H1 (cell line): ENCODE measurements at regions not wholly inside any gene's neighbourhood (a gene's known extent, or its start where the extent isn't known, plus 50 kb on each side); places are given as distances from the start of the nearest gene placed in this dataset.

ENCODE experiments used
- CTCF ChIA-PET: fragments of 300-600 bp; sonication (Branson Sonifier 250); formaldehyde crosslinking; loops from one replicate; lab custom pipeline; 2021; ENCODE audit not compliant: partially characterized antibody; lab: Charles Lee
- POLR2A ChIA-PET: fragments of 300-600 bp; sonication (Branson Sonifier 250); formaldehyde crosslinking; loops from one replicate; lab custom pipeline; 2021; ENCODE audit warnings: inconsistent platforms; ENCODE audit not compliant: partially characterized antibody; lab: Charles Lee
- DNase-seq, 2 experiments: peaks; one replicate each; pipeline versions ENCODE4 v3.0.0 to v3.0.0-alpha.2; 2010 to 2022; ENCODE audit warnings: low spot score in 2 of 2, low read depth in 1 of 2, mixed read lengths in 1 of 2
- FAIRE-seq: peaks from 2 replicates; lab custom pipeline; 2011; peaks lifted over from hg19 to GRCh38; lab: Jason Lieb, UNC
- H2AFZ ChIP-seq: 2 replicates; pipeline ENCODE4 v1.8.1; 2012; ENCODE audit warnings: low read length, inconsistent platforms
- H2AK5ac ChIP-seq: 2 replicates; pipeline ENCODE4 v1.6.1; 2013; ENCODE audit warnings: low read depth, low read length
- H2BK120ac ChIP-seq: replicated peaks from 2 replicates; pipeline ENCODE3; 2013; ENCODE audit warnings: low read depth, low read length, inconsistent platforms
- H2BK12ac ChIP-seq: 2 replicates; pipeline ENCODE4 v1.6.1; 2013; ENCODE audit warnings: low read depth, low read length
- H2BK15ac ChIP-seq: 2 replicates; pipeline ENCODE4 v1.6.1; 2013; ENCODE audit warnings: low read length
- H2BK20ac ChIP-seq: 2 replicates; pipeline ENCODE4 v1.6.1; 2013; ENCODE audit warnings: low read length
- H2BK5ac ChIP-seq: 2 replicates; pipeline ENCODE4 v1.6.1; 2013; ENCODE audit warnings: low read depth, low read length
- H3K14ac ChIP-seq: 2 replicates; pipeline ENCODE4 v1.6.1; 2013; ENCODE audit warnings: inconsistent platforms; ENCODE audit not compliant: insufficient read length
- H3K18ac ChIP-seq: 2 replicates; pipeline ENCODE4 v1.6.1; 2013; ENCODE audit warnings: low read length; ENCODE audit errors: extremely low read depth
- H3K23ac ChIP-seq: 2 replicates; pipeline ENCODE4 v1.6.1; 2013; ENCODE audit warnings: inconsistent platforms; ENCODE audit not compliant: insufficient read length
- H3K23me2 ChIP-seq: 2 replicates; pipeline ENCODE4 v1.6.1; 2013; ENCODE audit warnings: low read depth, low read length
- H3K27ac ChIP-seq: 2 replicates; pipeline ENCODE4 v1.6.1; 2011; ENCODE audit warnings: low read depth, low read length, inconsistent platforms
- H3K27me3 ChIP-seq, 4 experiments: replicated peaks in 1 of 4; 1 replicate in 1 of 4; 2 replicates in 3 of 4; pipeline versions ENCODE4 v1.6.1 to v1.8.1; 2011 to 2013; ENCODE audit warnings: low read length in 3 of 4, mild to moderate bottlenecking in 3 of 4, inconsistent platforms in 2 of 4, mixed read lengths in 2 of 4, moderate library complexity in 1 of 4; ENCODE audit not compliant: control insufficient read depth in 3 of 4, insufficient read depth in 3 of 4; ENCODE audit errors: extremely low read depth in 1 of 4
- H3K36me3 ChIP-seq, 4 experiments: 2 replicates each; pipeline versions ENCODE4 v1.6.1 to v1.8.1; 2011 to 2013; ENCODE audit warnings: mild to moderate bottlenecking in 4 of 4, low read length in 3 of 4, moderate library complexity in 2 of 4, control low read depth in 1 of 4, inconsistent platforms in 1 of 4; ENCODE audit not compliant: insufficient read depth in 4 of 4, control insufficient read depth in 2 of 4
- H3K4ac ChIP-seq: replicated peaks from 2 replicates; pipeline ENCODE3; 2013; ENCODE audit warnings: low read length, low read depth, mixed read lengths, inconsistent platforms; ENCODE audit not compliant: insufficient read length
- H3K4me1 ChIP-seq, 4 experiments: replicated peaks in 1 of 4; 1 replicate in 1 of 4; 2 replicates in 3 of 4; pipeline versions ENCODE4 v1.6.1 to v1.8.1; 2011 to 2013; ENCODE audit warnings: low read length in 3 of 4, inconsistent platforms in 2 of 4, mixed read lengths in 1 of 4; ENCODE audit not compliant: insufficient read depth in 4 of 4, control insufficient read depth in 3 of 4
- H3K4me2 ChIP-seq, 2 experiments: 2 replicates each; pipeline versions ENCODE4 v1.6.1 to v1.8.1; 2011 to 2013; ENCODE audit warnings: low read depth in 2 of 2, low read length in 2 of 2, control low read depth in 1 of 2, inconsistent platforms in 1 of 2, mild to moderate bottlenecking in 1 of 2; ENCODE audit not compliant: insufficient read depth in 1 of 2
- H3K4me3 ChIP-seq, 4 experiments: fragments of 200-600, 300-600 bp in 1 of 4; sonication (generic), shearing (Covaris generic), sonication (Bioruptor Twin) in 1 of 4; 2 replicates each; pipeline versions ENCODE4 v1.5.1 to v1.8.1; 2011 to 2016; ENCODE audit warnings: low read length in 4 of 4, low read depth in 3 of 4, control low read depth in 2 of 4, inconsistent platforms in 2 of 4, mild to moderate bottlenecking in 2 of 4, mixed read lengths in 1 of 4, moderate library complexity in 1 of 4; ENCODE audit not compliant: insufficient read depth in 2 of 4; ENCODE audit errors: extremely low read depth in 1 of 4
- H3K56ac ChIP-seq: replicated peaks from 2 replicates; pipeline ENCODE3; 2013; ENCODE audit warnings: low read depth, mild to moderate bottlenecking, mixed read lengths, low read length, inconsistent platforms; ENCODE audit not compliant: insufficient read length
- H3K79me1 ChIP-seq: 2 replicates; pipeline ENCODE4 v1.6.1; 2013; ENCODE audit warnings: low read depth, low read length, control low read depth
- H3K79me2 ChIP-seq, 2 experiments: 2 replicates each; pipeline versions ENCODE4 v1.6.1 to v1.8.1; 2012 to 2013; ENCODE audit warnings: low read length in 2 of 2, mild to moderate bottlenecking in 2 of 2, inconsistent platforms in 1 of 2; ENCODE audit not compliant: insufficient read depth in 2 of 2, control insufficient read depth in 1 of 2
- H3K9ac ChIP-seq, 4 experiments: replicated peaks in 1 of 4; 1 replicate in 1 of 4; 2 replicates in 3 of 4; pipeline versions ENCODE4 v1.6.1 to v1.8.1; 2011 to 2013; ENCODE audit warnings: low read depth in 3 of 4, low read length in 3 of 4, control low read depth in 2 of 4, mild to moderate bottlenecking in 2 of 4, moderate library complexity in 2 of 4, inconsistent platforms in 1 of 4; ENCODE audit errors: extremely low read depth in 1 of 4
- H3K9me3 ChIP-seq, 2 experiments: 2 replicates each; pipeline versions ENCODE4 v1.6.1 to v1.8.1; 2012 to 2013; ENCODE audit warnings: mild to moderate bottlenecking in 2 of 2, moderate library complexity in 2 of 2, control low read depth in 1 of 2, inconsistent platforms in 1 of 2, low read depth in 1 of 2, low read length in 1 of 2, mixed read lengths in 1 of 2; ENCODE audit not compliant: insufficient read depth in 2 of 2
- H4K20me1 ChIP-seq, 2 experiments: replicated peaks in 1 of 2; 2 replicates each; pipeline versions ENCODE3 to v1.8.1; 2011 to 2013; ENCODE audit warnings: inconsistent platforms in 2 of 2, low read length in 2 of 2, mild to moderate bottlenecking in 1 of 2; ENCODE audit not compliant: insufficient read depth in 2 of 2, control insufficient read depth in 1 of 2
- H4K5ac ChIP-seq: 2 replicates; pipeline ENCODE4 v1.6.1; 2013; ENCODE audit warnings: low read length, low read depth, mixed read lengths, inconsistent platforms; ENCODE audit not compliant: insufficient read length
- H4K8ac ChIP-seq: 2 replicates; pipeline ENCODE4 v1.8.0; 2013; ENCODE audit warnings: mild to moderate bottlenecking, moderate library complexity, low read length, inconsistent platforms; ENCODE audit not compliant: insufficient read depth; ENCODE audit errors: extremely low read depth
- H4K91ac ChIP-seq: replicated peaks from 2 replicates; pipeline ENCODE3; 2013; ENCODE audit warnings: low read length, mixed read lengths, inconsistent platforms; ENCODE audit not compliant: insufficient read length
- CHD1 ChIP-seq: IDR thresholded peaks from 2 replicates; pipeline ENCODE4 v1.6.1; 2012; ENCODE audit warnings: low read depth, low read length, improper control_type of control experiment
- GABPA ChIP-seq: IDR thresholded peaks from 2 replicates; pipeline ENCODE4 v1.6.1; 2011; ENCODE audit warnings: mild to moderate bottlenecking, low read length, moderate library complexity, borderline replicate concordance; ENCODE audit not compliant: insufficient read depth
- HDAC2 ChIP-seq, 2 experiments: fragments of 300-600 bp in 1 of 2; sonication (generic) in 1 of 2; IDR thresholded peaks; 2 replicates each; pipeline ENCODE4 v1.6.1; 2011 to 2012; ENCODE audit warnings: low read depth in 2 of 2, low read length in 2 of 2, mild to moderate bottlenecking in 2 of 2, moderate library complexity in 2 of 2, borderline replicate concordance in 1 of 2, inconsistent platforms in 1 of 2
- JUN ChIP-seq: IDR thresholded peaks from 2 replicates; pipeline ENCODE4 v1.6.1; 2011; ENCODE audit warnings: low read depth, mild to moderate bottlenecking, improper control_type of control experiment, low read length
- KDM1A ChIP-seq: fragments of 200-600, 300-600 bp; sonication (generic); IDR thresholded peaks from 2 replicates; pipeline ENCODE4 v1.7.1; 2016; ENCODE audit warnings: mild to moderate bottlenecking, low read length, borderline replicate concordance
- KDM5A ChIP-seq: fragments of 200-600 bp; IDR thresholded peaks from 2 replicates; pipeline ENCODE4 v1.7.1; 2012; ENCODE audit warnings: mild to moderate bottlenecking, low read length, inconsistent platforms, mixed read lengths
- RNF2 ChIP-seq: fragments of 200-900, 300-1000 bp; sonication (generic); IDR thresholded peaks from 2 replicates; pipeline ENCODE4 v1.7.1; 2016; ENCODE audit warnings: borderline replicate concordance, low read depth, mild to moderate bottlenecking, antibody characterized with exemption, low read length; ENCODE audit not compliant: poor library complexity, severe bottlenecking; ENCODE audit errors: missing control alignments
- SIN3A ChIP-seq, 2 experiments: IDR thresholded peaks in 1 of 2; conservative IDR thresholded peaks in 1 of 2; 2 replicates each; pipeline ENCODE4 v1.6.1; 2011 to 2012; ENCODE audit warnings: low read length in 2 of 2, improper control_type of control experiment in 1 of 2, low read depth in 1 of 2, mild to moderate bottlenecking in 1 of 2
- SIX5 ChIP-seq: IDR thresholded peaks from 2 replicates; pipeline ENCODE4 v1.6.1; 2011; ENCODE audit warnings: mild to moderate bottlenecking, low read depth, low read length
- TAF7 ChIP-seq: optimal IDR thresholded peaks from 2 replicates; pipeline ENCODE3; 2011; ENCODE audit warnings: low read depth, mild to moderate bottlenecking, inconsistent platforms, low read length, moderate library complexity, borderline replicate concordance
- TBP ChIP-seq: IDR thresholded peaks from 2 replicates; pipeline ENCODE4 v1.6.1; 2011; ENCODE audit warnings: low read depth, low read length, improper control_type of control experiment
- TCF12 ChIP-seq: IDR thresholded peaks from 2 replicates; pipeline ENCODE4 v1.6.1; 2011; ENCODE audit warnings: low read depth, mild to moderate bottlenecking, low read length
- YY1 ChIP-seq: IDR thresholded peaks from 2 replicates; pipeline ENCODE4 v1.6.1; 2011; ENCODE audit warnings: low read depth, mild to moderate bottlenecking, low read length
- WGBS, 2 experiments: shearing (Covaris generic) in 1 of 2; methylation state at CpG; one replicate each; pipeline versions ENCODE4 v1.1.6 to v1.1.7; 2013 to 2015; ENCODE audit warnings: low lambda C conversion rate in 2 of 2, mixed read lengths in 2 of 2, inconsistent platforms in 1 of 2, low coverage in 1 of 2, missing lambda C conversion rate in 1 of 2; ENCODE audit not compliant: insufficient replicate concordance in 2 of 2, insufficient coverage in 1 of 2, insufficient read length in 1 of 2; ENCODE audit errors: extremely low coverage in 1 of 2, missing lambda C conversion rate in 1 of 2; 5-methylcytosine and 5-hydroxymethylcytosine counted together

GRCh38 chr22:47612311-47612910, 850.0 kb downstream of the TBC1D22A start:
- WGBS, 2 experiments: 86% methylated on average over 13 of the region's 17 CpGs; no CpG with 5 or more reads in 1 of the 2 experiments
- no peak overlapping the region for H3K27ac ChIP-seq
- no peak overlapping the region for H3K9ac ChIP-seq
- H3K9me3 ChIP-seq: peaks cover 5 to 28% of the 10 kb centered on the region in 2 experiments; a peak in 2 of 4 replicates
- no peak overlapping the region for H2BK5ac ChIP-seq
- H3K79me1 ChIP-seq: no peaks in the 10 kb centered on the region
- no peak overlapping the region for H4K91ac ChIP-seq
- no peak overlapping the region for H2AFZ ChIP-seq
- H3K56ac ChIP-seq: no peak overlapping the region
- DNase-seq (no peak), FAIRE-seq (no peak)
- no peak overlapping the region for H2AK5ac ChIP-seq
- H3K23ac ChIP-seq: no peak overlapping the region
- no peak overlapping the region for H3K4me2 ChIP-seq
- no peak overlapping the region for H2BK20ac ChIP-seq
- H3K14ac ChIP-seq: no peak overlapping the region
- no peak overlapping the region for H2BK120ac ChIP-seq
- H2BK15ac ChIP-seq: no peak overlapping the region
- no peaks in the 10 kb centered on the region for H3K23me2 ChIP-seq
- no peaks in the 10 kb centered on the region for H3K4me1 ChIP-seq
- ChIA-PET POLR2A (no interaction called here), CTCF (no interaction called here)
- no peak overlapping the region; the same call in 1 of the 2 replicates for H3K18ac ChIP-seq
- no peaks in the 10 kb centered on the region for H4K20me1 ChIP-seq
- no peaks in the 10 kb centered on the region for H3K27me3 ChIP-seq
- no peak overlapping the region for H4K5ac ChIP-seq
- no peak overlapping the region for H4K8ac ChIP-seq
- H3K36me3 ChIP-seq: no peaks in the 10 kb centered on the region
- H3K4ac ChIP-seq: no peak overlapping the region
- no peak overlapping the region for H3K4me3 ChIP-seq
- no peak for TF ChIP-seq HDAC2 (IDR thresholded peaks at IDR 0.05; ENCODE audit: borderline replicate concordance in 1 of 2, low read depth in 2 of 2, low read length in 2 of 2)
- TF ChIP-seq JUN: no peak
- no peak for TF ChIP-seq TCF12
- no peak for TF ChIP-seq TBP
- TF ChIP-seq SIN3A (conservative IDR thresholded peaks at IDR 0.05 in 1 of 2, IDR thresholded peaks at IDR 0.05 in 1 of 2; ENCODE audit: low read depth in 1 of 2, low read length in 2 of 2): no peak
- TF ChIP-seq GABPA: no peak
- TF ChIP-seq TAF7: no peak
- TF ChIP-seq RNF2: no peak
- no peak for TF ChIP-seq CHD1
- TF ChIP-seq KDM1A: no peak
- TF ChIP-seq YY1: no peak
- no peak for TF ChIP-seq KDM5A
- TF ChIP-seq SIX5: no peak
- no peaks in the 10 kb centered on the region for H3K79me2 ChIP-seq
- no peak overlapping the region for H2BK12ac ChIP-seq
